ENCODE measurements at regions not wholly inside any gene's neighbourhood (a gene's known extent, or its start where the extent isn't known, plus 50 kb on each side); places are given as distances from the start of the nearest gene placed in this dataset.
"Not testable (repeated sequence)": the region's sequence is repeated elsewhere in the genome, so short reads cannot be mapped to it uniquely, and the experiment has no call there.

GRCh38 chr7:68249611-68250010, 1253.0 kb downstream of the TYW1 start:
- no peak for TF ChIP-seq CTCF (conservative IDR thresholded peaks at IDR 0.05)
- H3K27ac ChIP-seq, result no peak overlapping the region

- no peak overlapping the region for H3K27ac ChIP-seq
- no peak for TF ChIP-seq CTCF (conservative IDR thresholded peaks at IDR 0.05)
Measured at GRCh38 chr7:68250143-68250542, 1253.5 kb downstream of the TYW1 start.

GRCh38 chr7:68254815-68255214, 1258.2 kb downstream of the TYW1 start:
- H3K27ac ChIP-seq, result not testable (repeated sequence)

- no peak overlapping the region for H3K27ac ChIP-seq
- no peak for TF ChIP-seq CTCF (conservative IDR thresholded peaks at IDR 0.05)
Measured at GRCh38 chr7:68256295-68256694, 1259.7 kb downstream of the TYW1 start.

GRCh38 chr7:68258609-68259008, 1262.0 kb downstream of the TYW1 start:
- H3K27ac ChIP-seq, result peak overlapping the region; percentile 32; the same call in 1 of the 2 replicates
- no peak for TF ChIP-seq CTCF (conservative IDR thresholded peaks at IDR 0.05)

- TF ChIP-seq CTCF (conservative IDR thresholded peaks at IDR 0.05), result no peak
- H3K27ac ChIP-seq, result no peak overlapping the region
Measured at GRCh38 chr7:68265258-68265657, 1268.6 kb downstream of the TYW1 start.

- H3K27ac ChIP-seq, result no peak overlapping the region
- no peak for TF ChIP-seq CTCF (conservative IDR thresholded peaks at IDR 0.05)
Measured at GRCh38 chr7:68266004-68266579, 1269.5 kb downstream of the TYW1 start.

- TF ChIP-seq CTCF (conservative IDR thresholded peaks at IDR 0.05), result no peak
- H3K27ac ChIP-seq, result no peak overlapping the region
Measured at GRCh38 chr7:68267486-68267885, 1270.9 kb downstream of the TYW1 start.

All from VCaP (cell line).